ENCODE measurements at regions not wholly inside any gene's neighbourhood (a gene's known extent, or its start where the extent isn't known, plus 50 kb on each side); places are given as distances from the start of the nearest gene placed in this dataset.
A peak's percentile ranks its signal among the peaks of the same experiment; 100 is the strongest.
"Not testable (repeated sequence)": the region's sequence is repeated elsewhere in the genome, so short reads cannot be mapped to it uniquely, and the experiment has no call there.

- no peak overlapping the region for H3K4me3 ChIP-seq (ENCODE audit: low read length)
- DNase-seq (ENCODE audit: low read depth): peak; percentile 44
- TF ChIP-seq CTCF (IDR thresholded peaks at IDR 0.05; ENCODE audit: insufficient read depth, low read depth, low read length, missing control alignments): no peak
Measured at GRCh38 chr4:28279249-28279648, 1418.6 kb downstream of the STIM2 start.

GRCh38 chr4:28286266-28286665 is 1425.6 kb downstream of the STIM2 start:
- DNase-seq (ENCODE audit: low read depth); H3K4me3 ChIP-seq (ENCODE audit: low read length): not testable (repeated sequence)

- no peak for TF ChIP-seq CTCF (IDR thresholded peaks at IDR 0.05; ENCODE audit: insufficient read depth, low read depth, low read length, missing control alignments)
- peak; percentile 95 for DNase-seq (ENCODE audit: low read depth)
Measured at GRCh38 chr4:28287831-28288233, 1427.2 kb downstream of the STIM2 start.

GRCh38 chr4:28296239-28296638 is 1435.6 kb downstream of the STIM2 start:
- TF ChIP-seq CTCF (IDR thresholded peaks at IDR 0.05; ENCODE audit: insufficient read depth, low read depth, low read length, missing control alignments): no peak
- no peak overlapping the region for H3K4me3 ChIP-seq (ENCODE audit: low read length)
- DNase-seq (ENCODE audit: low read depth): no peak

More at GRCh38 chr4:28287831-28288233, 1427.2 kb downstream of the STIM2 start:
- H3K4me3 ChIP-seq (ENCODE audit: low read length): no peak overlapping the region

- TF ChIP-seq CTCF (IDR thresholded peaks at IDR 0.05; ENCODE audit: insufficient read depth, low read depth, low read length, missing control alignments): no peak
- no peak overlapping the region for H3K4me3 ChIP-seq (ENCODE audit: low read length)
- DNase-seq (ENCODE audit: low read depth): peak; percentile 42
Measured at GRCh38 chr4:28310926-28311325, 1450.3 kb downstream of the STIM2 start.

GRCh38 chr4:28312497-28312896 is 1451.9 kb downstream of the STIM2 start:
- DNase-seq (ENCODE audit: low read depth); H3K4me3 ChIP-seq (ENCODE audit: low read length): not testable (repeated sequence)

GRCh38 chr4:28313729-28314713 is 1453.4 kb downstream of the STIM2 start:
- TF ChIP-seq CTCF (IDR thresholded peaks at IDR 0.05; ENCODE audit: insufficient read depth, low read depth, low read length, missing control alignments): no peak
- no peak for DNase-seq (ENCODE audit: low read depth)
- no peak overlapping the region for H3K4me3 ChIP-seq (ENCODE audit: low read length)

GRCh38 chr4:28317221-28317620 is 1456.6 kb downstream of the STIM2 start:
- DNase-seq (ENCODE audit: low read depth): no peak
- no peak overlapping the region for H3K4me3 ChIP-seq (ENCODE audit: low read length)
- no peak for TF ChIP-seq CTCF (IDR thresholded peaks at IDR 0.05; ENCODE audit: insufficient read depth, low read depth, low read length, missing control alignments)
